Upper lobe of left lung (tissue), 6 donors: ENCODE measurements at regions not wholly inside any gene's neighbourhood (a gene's known extent, or its start where the extent isn't known, plus 50 kb on each side); places are given as distances from the start of the nearest gene placed in this dataset.

Experiments
- ATAC-seq, 2 donors: fragments of 200-7000 bp; cut with Tn5 transposase; one replicate each; pipeline ENCODE4 v1.9.1; 2022; ENCODE audit warnings: mild to moderate bottlenecking in 2 of 2, moderate library complexity in 2 of 2; ENCODE audit not compliant: low FRiP score in 2 of 2
- DNase-seq, 2 donors: peaks; one replicate each; pipeline ENCODE4 v3.0.0-alpha.2; 2019 to 2020
- H3K27ac ChIP-seq, 4 donors: fragments of 200-600 bp; sonication (generic); one replicate each; pipeline ENCODE4 v1.5.1; 2016 to 2019
- H3K27me3 ChIP-seq, 4 donors: fragments of 200-600 bp; sonication (generic); one replicate each; pipeline ENCODE4 v1.5.1; 2017 to 2019
- H3K36me3 ChIP-seq, 4 donors: fragments of 200-600 bp; sonication (generic); one replicate each; pipeline ENCODE4 v1.5.1; 2016 to 2019
- H3K4me1 ChIP-seq, 4 donors: fragments of 200-600 bp; sonication (generic); one replicate each; pipeline ENCODE4 v1.5.1; 2018 to 2019
- H3K4me3 ChIP-seq, 4 donors: fragments of 200-600 bp; sonication (generic); one replicate each; pipeline ENCODE4 v1.5.1; 2017 to 2019; ENCODE audit warnings: mild to moderate bottlenecking in 2 of 4, moderate library complexity in 1 of 4
- H3K9me3 ChIP-seq, 4 donors: fragments of 200-600 bp; sonication (generic); one replicate each; pipeline ENCODE4 v1.5.1; 2018 to 2019
- CTCF ChIP-seq, 6 experiments: fragments of 450-650 bp in 4 of 6; fragments of 200-600 bp in 2 of 6; sonication (generic) in 2 of 6; IDR thresholded peaks; one replicate each; pipeline ENCODE4 v1.5.1; 2016 to 2019; ENCODE audit warnings: antibody characterized with exemption in 6 of 6
- EP300 ChIP-seq, 4 donors: sonication (generic); formaldehyde crosslinking; IDR thresholded peaks; one replicate each; pipeline ENCODE4 v1.5.1; 2017; ENCODE audit warnings: antibody characterized with exemption in 4 of 4, control low read depth in 2 of 4
- POLR2A ChIP-seq, 4 donors: fragments of 450-650 bp; IDR thresholded peaks; one replicate each; pipeline ENCODE4 v1.5.1; 2016 to 2017; ENCODE audit warnings: antibody characterized with exemption in 4 of 4, mild to moderate bottlenecking in 2 of 4
- POLR2AphosphoS5 ChIP-seq, 2 donors: sonication (generic); formaldehyde crosslinking; IDR thresholded peaks; one replicate each; pipeline ENCODE4 v1.5.1; 2017; ENCODE audit warnings: antibody characterized with exemption in 2 of 2
- WGBS, 2 donors: methylation state at CpG; one replicate each; pipeline ENCODE4 v1.1.5; 2017 to 2018; 5-methylcytosine and 5-hydroxymethylcytosine counted together
- donor health status: DM: no; HTN: no; CAD: no; lungs with moderate emphysema.
- donor health status: DM: no; HTN: yes; CAD: no; lungs with severe emphysema.

DNA sequence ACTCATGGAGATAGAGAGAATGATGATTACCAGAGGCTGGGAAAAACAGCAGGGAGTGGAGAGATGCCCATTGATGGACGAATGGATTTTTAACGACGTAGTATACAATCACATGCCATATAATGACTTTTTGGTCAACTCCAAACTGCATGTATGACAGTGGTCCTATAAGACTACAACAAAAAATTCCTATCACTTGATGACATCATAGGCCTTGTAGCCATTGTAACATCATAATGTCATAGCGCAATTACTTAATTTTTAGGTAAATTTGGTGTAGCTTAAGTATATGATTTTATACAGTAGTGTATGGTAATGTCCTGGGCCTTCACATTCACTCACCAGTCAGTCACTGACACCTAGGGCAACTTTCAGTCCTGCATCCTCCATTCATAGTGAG is 264.3 kb downstream of the RAP2B start:
- no peak overlapping the region for H3K4me3 ChIP-seq
- H3K27me3 ChIP-seq: no peaks in the 10 kb centered on the region
- no peaks in the 10 kb centered on the region for H3K36me3 ChIP-seq
- TF ChIP-seq POLR2AphosphoS5 (IDR thresholded peaks at IDR 0.05) (no peak), POLR2A (IDR thresholded peaks at IDR 0.05) (no peak), EP300 (IDR thresholded peaks at IDR 0.05) (no peak), CTCF (IDR thresholded peaks at IDR 0.05) (no peak)
- H3K9me3 ChIP-seq: peaks cover 8 to 12% (median 10%) of the 10 kb centered on the region in 4 donors
- no peak overlapping the region for H3K27ac ChIP-seq
- no peak for ATAC-seq
- 83 to 99% methylated on average over 4 of the region's 4 CpGs for WGBS, 2 donors
- DNase-seq: no peak
- no peaks in the 10 kb centered on the region for H3K4me1 ChIP-seq

DNA sequence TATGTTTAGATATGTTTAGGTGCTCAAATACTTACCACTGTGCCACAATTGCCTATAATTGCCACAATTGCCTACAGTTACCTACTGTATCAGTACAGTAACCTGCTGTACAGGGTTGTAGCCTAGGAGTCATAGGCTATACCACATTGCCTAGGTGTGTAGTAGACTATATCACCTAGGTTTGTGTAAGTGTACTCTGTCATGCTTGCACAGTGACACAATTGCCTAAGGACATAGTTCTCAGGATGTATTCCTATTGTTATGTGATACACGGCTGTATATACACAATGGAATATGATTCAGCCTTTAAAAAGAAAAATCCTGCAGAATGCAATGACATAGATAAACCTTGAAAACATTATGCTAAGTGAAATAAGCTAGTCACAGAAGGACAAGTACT is 264.8 kb downstream of the RAP2B start:
- no peak for ATAC-seq
- no peak for DNase-seq
- TF ChIP-seq CTCF (IDR thresholded peaks at IDR 0.05) (no peak), EP300 (IDR thresholded peaks at IDR 0.05) (no peak), POLR2AphosphoS5 (IDR thresholded peaks at IDR 0.05) (no peak), POLR2A (IDR thresholded peaks at IDR 0.05) (no peak)
- WGBS, 2 donors: 82 to 94% methylated on average over 1 of the region's 1 CpG
- Histone ChIP-seq H3K4me3 (no peak overlapping the region), H3K36me3 (no peaks in the 10 kb centered on the region), H3K27ac (no peak overlapping the region), H3K4me1 (no peaks in the 10 kb centered on the region), H3K9me3 (peaks cover 8 to 11% (median 10%) of the 10 kb centered on the region in 4 donors), H3K27me3 (no peaks in the 10 kb centered on the region)

DNA sequence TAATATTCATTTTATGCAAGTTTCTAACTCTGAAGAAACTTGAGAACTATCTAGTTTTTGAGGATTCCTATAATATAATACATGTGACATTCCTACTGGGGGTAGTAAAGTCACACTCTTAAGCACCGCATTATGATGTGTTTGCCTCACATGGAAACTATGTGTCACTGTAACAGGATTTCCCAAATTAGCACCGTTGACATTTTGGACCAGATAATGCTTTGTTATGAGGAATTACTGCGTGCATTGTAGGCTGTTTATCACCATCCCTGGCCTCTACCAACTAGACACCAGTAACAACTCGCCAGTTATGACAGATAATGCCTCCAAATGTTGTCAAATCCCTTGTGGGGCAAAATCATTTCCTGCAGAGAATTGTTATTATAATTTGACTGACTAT is 267.8 kb downstream of the RAP2B start:
- Histone ChIP-seq H3K27ac (no peak overlapping the region), H3K36me3 (no peaks in the 10 kb centered on the region), H3K4me3 (no peak overlapping the region), H3K27me3 (no peaks in the 10 kb centered on the region), H3K9me3 (no peaks in the 10 kb centered on the region), H3K4me1 (no peaks in the 10 kb centered on the region)
- 47 to 71% methylated on average over 4 of the region's 4 CpGs for WGBS, 2 donors
- no peak for ATAC-seq
- TF ChIP-seq EP300 (IDR thresholded peaks at IDR 0.05): no peak
- no peak for TF ChIP-seq POLR2AphosphoS5 (IDR thresholded peaks at IDR 0.05)
- TF ChIP-seq POLR2A (IDR thresholded peaks at IDR 0.05): no peak
- TF ChIP-seq CTCF (IDR thresholded peaks at IDR 0.05): no peak
- no peak for DNase-seq

GRCh38 chr3:153431076-153431475 is 269.1 kb downstream of the RAP2B start:
- H3K36me3 ChIP-seq: no peaks in the 10 kb centered on the region
- H3K27me3 ChIP-seq: no peaks in the 10 kb centered on the region
- H3K9me3 ChIP-seq: no peaks in the 10 kb centered on the region
- 57 to 59% methylated on average over 1 of the region's 1 CpG for WGBS, 2 donors
- H3K27ac ChIP-seq: no peak overlapping the region
- H3K4me3 ChIP-seq: no peak overlapping the region
- DNase-seq: no peak
- no peak for TF ChIP-seq POLR2A (IDR thresholded peaks at IDR 0.05)
- TF ChIP-seq EP300 (IDR thresholded peaks at IDR 0.05): no peak
- TF ChIP-seq CTCF (IDR thresholded peaks at IDR 0.05): no peak
- TF ChIP-seq POLR2AphosphoS5 (IDR thresholded peaks at IDR 0.05): no peak
- no peaks in the 10 kb centered on the region for H3K4me1 ChIP-seq
- ATAC-seq: no peak

GRCh38 chr3:153437666-153438065 is 275.6 kb downstream of the RAP2B start:
- no peaks in the 10 kb centered on the region for H3K36me3 ChIP-seq
- no peak overlapping the region for H3K4me3 ChIP-seq
- DNase-seq (no peak), ATAC-seq (no peak)
- WGBS, 2 donors: 43 to 56% methylated on average over 2 of the region's 2 CpGs
- no peak for TF ChIP-seq EP300 (IDR thresholded peaks at IDR 0.05)
- TF ChIP-seq POLR2AphosphoS5 (IDR thresholded peaks at IDR 0.05): no peak
- no peak for TF ChIP-seq POLR2A (IDR thresholded peaks at IDR 0.05)
- TF ChIP-seq CTCF (IDR thresholded peaks at IDR 0.05): no peak
- H3K27me3 ChIP-seq: no peaks in the 10 kb centered on the region
- no peaks in the 10 kb centered on the region for H3K9me3 ChIP-seq
- no peak overlapping the region for H3K27ac ChIP-seq
- H3K4me1 ChIP-seq: peaks cover 0 to 5% (median 0%) of the 10 kb centered on the region in 4 donors
